Endodermal cell (in vitro differentiated cells): ENCODE measurements at regions not wholly inside any gene's neighbourhood (a gene's known extent, or its start where the extent isn't known, plus 50 kb on each side); places are given as distances from the start of the nearest gene placed in this dataset.
A peak's percentile ranks its signal among the peaks of the same experiment; 100 is the strongest.

Source experiments
- DNase-seq: peaks from one replicate; pipeline ENCODE4 v3.0.0-alpha.2; 2017
- H3K27ac ChIP-seq: 2 replicates; pipeline ENCODE4 v1.5.1; 2013; ENCODE audit warnings: mild to moderate bottlenecking, low read depth, low read length, moderate library complexity
- H3K27me3 ChIP-seq: 2 replicates; pipeline ENCODE4 v1.6.1; 2013; ENCODE audit warnings: mild to moderate bottlenecking, low read length, moderate library complexity; ENCODE audit not compliant: insufficient read depth, control insufficient read depth, poor library complexity, severe bottlenecking
- H3K36me3 ChIP-seq: 2 replicates; pipeline ENCODE4 v1.7.0; 2013; ENCODE audit warnings: mild to moderate bottlenecking, low read length, moderate library complexity; ENCODE audit not compliant: control insufficient read depth, insufficient read depth
- H3K4me1 ChIP-seq: one replicate; pipeline ENCODE4 v1.7.0; 2013; ENCODE audit warnings: low read length; ENCODE audit not compliant: control insufficient read depth, insufficient read depth
- H3K4me3 ChIP-seq: 2 replicates; pipeline ENCODE4 v1.5.1; 2013; ENCODE audit warnings: mild to moderate bottlenecking, low read length, moderate library complexity
- H3K9ac ChIP-seq: 2 replicates; pipeline ENCODE4 v1.6.1; 2013; ENCODE audit warnings: mild to moderate bottlenecking, low read length, moderate library complexity; ENCODE audit not compliant: poor library complexity, severe bottlenecking; ENCODE audit errors: extremely low read depth
- H3K9me3 ChIP-seq: 2 replicates; pipeline ENCODE4 v1.6.1; 2013; ENCODE audit warnings: mild to moderate bottlenecking, low read length, moderate library complexity; ENCODE audit not compliant: control insufficient read depth
- H3K27ac Mint-ChIP-seq: 2 replicates; pipeline ENCODE4 v1.8.0; 2020; ENCODE audit warnings: mixed read lengths
- H3K27me3 Mint-ChIP-seq: 2 replicates; pipeline ENCODE4 v1.8.0; 2021; ENCODE audit warnings: mild to moderate bottlenecking, mixed read lengths; ENCODE audit not compliant: insufficient read depth
- H3K36me3 Mint-ChIP-seq: 2 replicates; pipeline ENCODE4 v1.8.0; 2020; ENCODE audit warnings: low read depth, mixed read lengths
- H3K4me1 Mint-ChIP-seq: 2 replicates; pipeline ENCODE4 v1.8.0; 2020; ENCODE audit warnings: mixed read lengths
- H3K4me3 Mint-ChIP-seq: 2 replicates; pipeline ENCODE4 v1.8.0; 2020; ENCODE audit warnings: mild to moderate bottlenecking, moderate library complexity, mixed read lengths
- H3K9me3 Mint-ChIP-seq: 2 replicates; pipeline ENCODE4 v1.8.0; 2020; ENCODE audit warnings: mild to moderate bottlenecking, mixed read lengths
- CTCF ChIP-seq: fragments of 200-600 bp; sonication (generic); conservative IDR thresholded peaks from 2 replicates; pipeline ENCODE4 v1.5.0; 2021; ENCODE audit warnings: antibody characterized with exemption, mild to moderate bottlenecking
- WGBS, 2 experiments: methylation state at CpG; one replicate each; pipeline versions ENCODE4 v1.1.5 to v1.1.7; 2013; ENCODE audit warnings: missing lambda C conversion rate in 2 of 2, mixed read lengths in 1 of 2; ENCODE audit not compliant: insufficient coverage in 1 of 2, insufficient read length in 1 of 2; 5-methylcytosine and 5-hydroxymethylcytosine counted together

- no peak overlapping the region for H3K27ac ChIP-seq
- no peaks in the 10 kb centered on the region for H3K4me1 Mint-ChIP-seq
- H3K27ac Mint-ChIP-seq, result no peak overlapping the region
- no peaks in the 10 kb centered on the region for H3K27me3 Mint-ChIP-seq
- H3K4me3 ChIP-seq, result no peak overlapping the region
- TF ChIP-seq CTCF, result no peak
- H3K9ac ChIP-seq, result no peak overlapping the region
- H3K9me3 ChIP-seq, result no peaks in the 10 kb centered on the region
- no peak overlapping the region for H3K4me3 Mint-ChIP-seq
- H3K36me3 Mint-ChIP-seq, result no peaks in the 10 kb centered on the region
- no peaks in the 10 kb centered on the region for H3K9me3 Mint-ChIP-seq
- H3K4me1 ChIP-seq, result no peaks in the 10 kb centered on the region
- H3K36me3 ChIP-seq, result no peaks in the 10 kb centered on the region
- no peaks in the 10 kb centered on the region for H3K27me3 ChIP-seq
- no peak for DNase-seq
Observed at GRCh38 chr5:123855609-123856008, 343.6 kb downstream of the CSNK1G3 start.

GRCh38 chr5:123845356-123846100 lies 333.6 kb downstream of the CSNK1G3 start:
- no peak overlapping the region for H3K27ac ChIP-seq
- no peaks in the 10 kb centered on the region for H3K27me3 ChIP-seq
- no peak overlapping the region for H3K9ac ChIP-seq
- H3K27me3 Mint-ChIP-seq, result no peaks in the 10 kb centered on the region
- H3K9me3 Mint-ChIP-seq, result peaks cover 10% of the 10 kb centered on the region
- no peak overlapping the region for H3K27ac Mint-ChIP-seq
- H3K4me1 Mint-ChIP-seq, result no peaks in the 10 kb centered on the region
- H3K36me3 ChIP-seq, result no peaks in the 10 kb centered on the region
- DNase-seq, result no peak
- H3K9me3 ChIP-seq, result peaks cover 9% of the 10 kb centered on the region
- H3K4me3 Mint-ChIP-seq, result no peak overlapping the region
- no peak for TF ChIP-seq CTCF
- H3K4me3 ChIP-seq, result no peak overlapping the region
- no peaks in the 10 kb centered on the region for H3K36me3 Mint-ChIP-seq
- 93 to 95% methylated on average over 3 to 5 of the region's 6 CpGs for WGBS, 2 experiments
- H3K4me1 ChIP-seq, result no peaks in the 10 kb centered on the region

GRCh38 chr5:123844873-123845272 lies 332.9 kb downstream of the CSNK1G3 start:
- Histone ChIP-seq H3K4me3 (no peak overlapping the region), H3K4me1 (no peaks in the 10 kb centered on the region), H3K36me3 (no peaks in the 10 kb centered on the region), H3K9ac (no peak overlapping the region), H3K27ac (peak overlapping the region; percentile 50), H3K9me3 (peaks cover 9% of the 10 kb centered on the region), H3K27me3 (no peaks in the 10 kb centered on the region)
- 80 to 89% methylated on average over 1 of the region's 1 CpG for WGBS, 2 experiments
- no peak overlapping the region for H3K27ac Mint-ChIP-seq
- no peaks in the 10 kb centered on the region for H3K4me1 Mint-ChIP-seq
- peaks cover 10% of the 10 kb centered on the region for H3K9me3 Mint-ChIP-seq
- no peaks in the 10 kb centered on the region for H3K36me3 Mint-ChIP-seq
- TF ChIP-seq CTCF, result no peak
- no peak for DNase-seq
- no peak overlapping the region for H3K4me3 Mint-ChIP-seq
- H3K27me3 Mint-ChIP-seq, result no peaks in the 10 kb centered on the region
